Esophagus muscularis mucosa (tissue), 4 donors: ENCODE measurements at regions not wholly inside any gene's neighbourhood (a gene's known extent, or its start where the extent isn't known, plus 50 kb on each side); places are given as distances from the start of the nearest gene placed in this dataset.

ENCODE experiments used
- CTCF ChIP-seq, 3 experiments: fragments of 200-600 bp in 2 of 3; fragments of 450-650 bp in 1 of 3; sonication (generic) in 2 of 3; IDR thresholded peaks; one replicate each; pipeline ENCODE4 v1.5.1; 2017 to 2019; ENCODE audit warnings: antibody characterized with exemption in 3 of 3, mild to moderate bottlenecking in 2 of 3, moderate library complexity in 1 of 3
- EP300 ChIP-seq: sonication (generic); formaldehyde crosslinking; IDR thresholded peaks from one replicate; pipeline ENCODE4 v1.6.1; 2017; ENCODE audit warnings: antibody characterized with exemption
- POLR2A ChIP-seq: fragments of 450-650 bp; IDR thresholded peaks from one replicate; pipeline ENCODE4 v1.6.1; 2017; ENCODE audit warnings: antibody characterized with exemption, moderate library complexity, mild to moderate bottlenecking, low read depth
- POLR2AphosphoS5 ChIP-seq, 2 donors: sonication (generic); formaldehyde crosslinking; IDR thresholded peaks; one replicate each; pipeline ENCODE4 v1.6.1; 2017; ENCODE audit warnings: antibody characterized with exemption in 2 of 2

GRCh38 chr11:79510960-79511359 lies 70.1 kb upstream of the TENM4 start:
- TF ChIP-seq CTCF (IDR thresholded peaks at IDR 0.05) (no peak), EP300 (no peak), POLR2AphosphoS5 (IDR thresholded peaks at IDR 0.05) (no peak), POLR2A (no peak)
